COLO668 (cell line): ENCODE measurements at regions not wholly inside any gene's neighbourhood (a gene's known extent, or its start where the extent isn't known, plus 50 kb on each side); places are given as distances from the start of the nearest gene placed in this dataset.

Experiments
- DNase-seq: peaks from one replicate; lab custom pipeline; 2025; ENCODE audit not compliant: unreplicated experiment; lab: John Stamatoyannopoulos, UW

- no peak for DNase-seq
These were observed 676.0 kb upstream of the SALL3 start for GRCh38 chr18:78303519-78304191.

DNA sequence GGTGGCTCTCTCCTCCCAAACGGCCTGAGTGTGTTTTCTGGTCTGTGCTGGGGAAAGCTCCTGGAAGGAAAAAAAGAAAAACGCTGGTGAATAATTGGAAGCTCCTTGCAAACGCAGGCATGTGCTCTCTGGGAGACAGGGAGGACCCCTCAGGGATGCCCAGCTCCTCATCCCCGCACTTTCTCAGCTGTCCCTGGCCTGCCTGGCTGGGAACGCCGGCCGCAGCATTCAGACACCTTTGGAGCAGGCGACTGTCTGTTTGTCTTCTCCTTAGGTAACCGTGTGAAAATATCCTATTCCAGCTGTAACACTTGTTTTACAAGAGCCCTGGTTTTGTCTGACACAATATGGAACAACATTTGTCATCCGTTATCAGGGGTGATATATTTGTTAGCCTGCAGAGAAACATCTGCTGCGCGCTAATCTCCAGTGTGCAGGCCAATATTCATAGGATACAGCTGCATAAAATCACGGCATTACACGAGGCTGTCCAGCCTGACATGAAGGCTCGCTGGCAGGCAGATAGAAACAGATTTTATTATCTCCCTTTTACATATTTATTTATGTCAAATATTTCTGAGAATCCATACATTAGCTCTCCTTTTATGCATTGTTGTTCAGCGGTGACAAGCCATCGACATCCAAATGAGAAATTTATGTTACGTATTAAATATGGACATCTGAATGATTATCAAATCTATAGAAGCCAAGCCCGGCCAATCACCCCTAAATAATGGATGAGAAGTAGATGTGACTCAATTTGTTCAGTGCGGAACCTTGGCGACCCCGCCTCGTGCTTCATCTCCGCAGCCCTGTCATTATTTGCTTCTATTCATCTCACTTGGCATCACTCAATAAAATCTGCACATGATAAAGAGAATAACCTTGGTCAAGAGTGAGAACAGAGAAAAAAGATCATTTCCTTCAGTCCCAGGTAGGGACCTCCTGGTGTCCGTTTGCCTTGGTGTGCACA, 675.1 kb upstream of the SALL3 start:
- DNase-seq = no peak

DNA sequence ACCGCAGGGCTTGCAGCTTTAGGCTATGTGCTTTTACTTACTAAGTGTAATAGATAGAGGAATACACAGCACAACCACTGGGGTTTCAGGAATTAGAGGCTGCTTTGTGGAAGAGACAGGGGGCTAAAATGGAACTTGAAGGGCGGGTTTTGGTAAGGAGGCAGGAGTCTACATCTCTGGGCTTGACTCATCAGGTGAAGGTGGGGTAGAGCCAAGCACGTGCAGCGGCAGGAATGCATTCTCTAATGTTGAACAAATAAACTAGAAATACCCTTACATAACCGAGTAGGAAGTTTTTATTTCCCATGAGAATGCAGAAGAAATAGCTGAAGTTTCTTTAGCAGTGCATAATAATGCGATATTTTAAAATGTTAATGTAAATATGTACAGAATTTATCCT, 673.8 kb upstream of the SALL3 start:
- DNase-seq = no peak

DNA sequence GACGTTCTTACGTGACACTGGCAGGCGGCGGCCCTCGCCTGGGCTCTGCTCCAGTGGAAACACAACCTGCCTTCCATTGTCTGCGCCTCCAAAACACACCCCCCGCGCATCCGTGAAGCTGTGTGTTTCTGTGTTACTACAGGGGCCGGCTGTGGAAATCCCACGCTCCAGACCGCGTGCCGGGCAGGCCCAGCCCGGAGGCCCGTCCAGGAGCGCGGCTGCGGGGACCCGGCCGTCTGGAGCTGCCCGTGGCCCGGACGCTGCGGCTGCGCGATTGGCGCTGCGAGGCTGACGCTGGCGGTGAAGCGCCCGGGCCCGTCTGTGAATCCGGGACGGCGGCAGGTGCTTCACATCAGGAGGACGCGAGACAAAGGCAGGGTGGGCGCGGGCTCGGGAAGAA, 670.3 kb upstream of the SALL3 start:
- DNase-seq = peak; percentile 21

DNA sequence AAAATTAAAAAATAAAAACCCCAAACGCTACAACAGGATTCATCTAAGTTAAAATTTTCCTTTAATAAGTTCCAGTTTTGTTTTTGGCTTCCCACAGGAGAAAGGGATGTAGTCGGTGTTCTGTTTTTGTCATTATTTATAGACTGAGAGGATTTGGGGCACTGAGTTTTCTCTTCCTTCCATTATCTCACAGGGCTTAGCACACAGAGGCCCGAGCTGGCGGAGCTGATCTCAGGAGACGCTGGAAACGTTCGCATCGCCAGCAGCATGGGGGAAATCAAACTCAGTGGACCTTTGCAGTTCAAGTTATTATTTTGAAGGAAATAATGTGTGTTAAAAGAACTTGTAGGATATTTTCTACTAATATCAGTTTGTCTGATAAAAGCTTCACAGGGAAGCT, 669.7 kb upstream of the SALL3 start:
- DNase-seq = no peak

DNA sequence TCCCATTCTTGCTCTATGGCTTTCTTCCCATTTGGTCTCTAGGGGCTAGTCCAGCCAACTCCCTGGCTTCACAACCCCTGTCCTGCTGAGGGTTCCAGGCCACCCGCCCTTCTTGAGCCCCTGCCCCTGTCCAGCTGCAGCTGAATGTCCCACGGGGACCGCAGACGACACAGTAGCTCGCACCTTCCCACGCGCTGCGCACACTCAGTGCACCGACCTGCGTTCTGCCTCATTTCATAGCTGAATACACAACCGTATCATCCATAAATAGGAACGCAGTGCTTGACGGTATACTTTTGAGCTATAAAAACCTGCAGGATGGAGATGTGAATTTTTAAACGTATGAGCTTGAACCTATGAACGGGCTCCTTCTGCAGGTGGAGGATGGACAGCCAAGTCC, 660.4 kb upstream of the SALL3 start:
- no peak for DNase-seq

DNA sequence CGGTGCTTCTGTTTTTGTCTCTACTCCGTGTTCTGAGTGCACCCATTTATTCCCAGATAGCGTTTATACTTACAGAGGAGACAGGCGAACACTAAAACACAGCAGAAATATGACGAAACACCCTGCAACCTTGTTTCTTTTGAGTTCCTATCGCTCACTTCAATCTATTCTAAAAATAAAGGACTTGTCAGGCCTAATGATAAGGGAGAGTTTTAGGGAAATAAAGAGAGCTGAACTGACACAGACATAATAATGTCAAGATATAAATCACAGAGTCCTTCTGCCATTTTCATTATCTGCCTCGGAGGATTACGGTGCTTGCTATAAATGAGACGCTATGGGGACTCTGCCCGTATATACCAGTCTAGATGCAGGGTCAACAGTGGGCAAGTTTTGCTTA, 659.7 kb upstream of the SALL3 start:
- DNase-seq = no peak

DNA sequence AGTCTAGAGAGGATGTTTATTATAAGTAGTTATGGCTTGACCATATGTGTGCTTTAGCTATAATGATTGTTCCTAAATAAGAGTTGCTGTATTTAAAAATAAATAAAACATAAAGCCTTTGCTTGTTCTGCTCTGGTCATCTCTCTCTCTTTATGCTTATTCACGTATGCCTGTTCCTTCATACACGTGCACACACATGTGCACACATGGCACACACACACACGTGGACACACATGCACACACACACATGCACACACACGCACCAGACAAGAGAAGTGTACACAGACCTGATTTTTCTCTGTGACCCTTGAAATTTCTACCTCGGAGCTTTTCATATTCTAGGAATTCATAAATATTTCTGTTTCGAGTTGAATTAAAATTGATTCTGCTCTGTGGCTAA, 658.2 kb upstream of the SALL3 start:
- no peak for DNase-seq

DNA sequence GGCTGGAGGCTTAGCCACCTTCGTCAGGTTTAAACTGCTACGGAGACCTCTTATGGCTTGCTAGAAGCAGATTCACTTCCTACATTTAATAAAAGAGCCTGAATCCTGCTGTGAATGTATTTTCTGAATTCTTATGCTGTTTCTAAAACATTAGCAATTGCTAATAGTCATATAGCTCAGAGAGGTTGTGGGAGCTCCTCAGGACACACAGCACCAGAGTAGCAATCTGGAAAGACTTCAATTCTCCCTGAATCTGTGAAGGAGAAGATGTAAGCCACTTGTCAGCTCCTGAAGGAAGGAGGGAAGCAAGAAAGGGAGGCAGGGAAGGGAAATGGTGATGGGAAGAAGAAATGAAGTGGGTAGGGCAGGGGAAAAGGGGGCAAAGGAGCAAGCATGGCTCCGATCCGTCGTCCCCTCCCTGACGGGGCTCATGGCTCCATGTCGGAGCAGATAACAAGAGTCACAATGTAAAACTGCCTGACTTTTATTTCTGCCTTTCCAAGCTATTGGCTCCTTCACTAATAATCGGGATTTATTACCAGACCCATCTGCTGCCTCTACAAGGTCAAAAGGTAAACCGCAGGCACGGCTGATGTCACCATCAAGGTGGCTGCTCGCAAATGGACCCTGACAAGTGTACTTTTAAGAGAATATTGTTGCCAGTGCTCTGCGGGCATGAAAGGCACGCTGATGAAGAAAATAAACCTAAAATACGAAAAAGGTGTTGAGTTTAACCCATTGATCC, 656.0 kb upstream of the SALL3 start:
- no peak for DNase-seq

DNA sequence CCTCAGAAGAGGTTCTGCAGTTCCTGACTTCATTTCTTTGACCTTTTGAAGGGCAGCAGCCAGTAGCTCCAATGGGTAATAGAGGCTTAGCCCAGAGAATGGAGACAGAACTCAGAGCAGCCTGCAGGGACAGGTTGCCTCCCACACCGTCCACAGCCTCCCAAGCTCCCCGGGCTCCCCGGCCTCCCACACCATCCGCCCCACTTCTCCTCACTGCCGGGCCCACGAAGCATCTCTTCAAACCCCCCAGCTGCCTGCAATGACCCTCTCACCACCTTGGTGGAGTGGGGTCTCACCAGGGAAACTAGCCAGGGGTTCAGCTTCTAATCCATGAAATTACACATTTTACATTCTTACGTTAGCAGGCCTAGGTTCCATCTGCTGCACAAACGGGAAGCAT, 652.0 kb upstream of the SALL3 start:
- DNase-seq = no peak

GRCh38 chr18:78330766-78331165, 648.9 kb upstream of the SALL3 start:
- DNase-seq = no peak

DNA sequence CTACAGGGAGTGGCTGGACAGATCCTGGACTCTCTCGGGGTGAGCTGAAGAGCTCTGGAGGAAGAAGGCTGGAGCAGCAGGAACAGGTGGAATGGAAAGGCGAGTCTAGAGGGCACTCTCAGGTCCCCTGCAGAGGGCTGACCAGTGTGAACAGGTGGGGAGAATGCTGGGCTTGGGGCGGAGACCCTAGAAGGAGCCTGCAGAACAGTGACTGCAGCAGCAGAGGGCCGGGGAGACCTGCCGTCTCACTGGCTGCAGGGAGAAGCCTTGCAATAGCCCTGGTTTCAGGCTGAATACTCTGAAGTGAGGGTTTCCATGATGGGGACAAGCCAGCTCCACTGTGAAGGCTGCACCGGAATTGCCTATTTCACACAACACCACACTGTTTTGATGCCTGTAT, 626.7 kb upstream of the SALL3 start:
- no peak for DNase-seq

GRCh38 chr18:78362198-78362597, 617.4 kb upstream of the SALL3 start:
- no peak for DNase-seq

GRCh38 chr18:78363556-78364387, 615.8 kb upstream of the SALL3 start:
- no peak for DNase-seq

DNA sequence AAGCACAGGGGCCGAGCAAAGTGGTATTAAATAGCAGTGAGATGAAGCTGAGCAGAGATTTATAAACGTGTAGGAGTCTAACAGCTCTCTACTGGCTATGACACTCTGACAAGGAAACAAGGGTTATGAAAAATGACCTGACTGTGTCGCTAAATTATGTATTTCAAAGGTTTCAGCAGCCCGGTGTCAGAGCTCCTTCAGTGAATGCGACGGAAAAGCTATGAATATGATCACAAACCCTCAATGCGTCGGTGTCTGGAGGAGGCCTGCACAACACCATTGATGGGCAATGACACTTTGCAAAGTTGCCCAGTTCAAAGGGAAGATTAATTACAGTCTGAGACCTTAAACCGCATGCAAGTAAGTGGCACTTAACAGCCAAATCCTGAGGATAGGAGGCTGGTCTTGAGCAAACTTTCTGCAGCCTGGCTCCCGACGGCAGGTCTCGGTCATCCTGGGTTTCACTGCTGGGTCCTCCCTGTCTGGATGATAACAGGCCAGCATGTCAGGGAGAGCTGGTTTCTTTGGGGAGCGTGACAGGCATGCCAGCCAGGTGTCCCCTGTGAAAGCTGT, 615.1 kb upstream of the SALL3 start:
- no peak for DNase-seq

DNA sequence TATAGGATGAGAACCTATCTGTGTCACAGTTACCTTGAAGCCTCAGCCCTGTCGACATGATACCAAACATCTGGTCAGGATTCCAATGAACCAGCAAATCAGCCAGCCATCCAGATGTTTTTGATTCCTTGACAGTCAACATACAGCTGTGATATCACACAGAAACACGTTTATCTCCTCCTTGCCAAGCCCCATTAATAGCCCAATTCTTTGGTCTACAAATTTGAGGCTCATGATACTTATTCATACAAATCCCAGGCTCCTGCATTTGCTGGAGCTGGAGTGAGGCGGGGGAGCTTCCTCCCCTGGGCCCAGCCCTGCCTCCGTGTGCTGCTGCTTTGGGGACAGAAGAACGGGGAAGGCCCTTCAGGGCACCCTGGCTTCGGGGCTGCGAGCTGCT, 611.6 kb upstream of the SALL3 start:
- no peak for DNase-seq

GRCh38 chr18:78368726-78369125, 610.9 kb upstream of the SALL3 start:
- DNase-seq = no peak

DNA sequence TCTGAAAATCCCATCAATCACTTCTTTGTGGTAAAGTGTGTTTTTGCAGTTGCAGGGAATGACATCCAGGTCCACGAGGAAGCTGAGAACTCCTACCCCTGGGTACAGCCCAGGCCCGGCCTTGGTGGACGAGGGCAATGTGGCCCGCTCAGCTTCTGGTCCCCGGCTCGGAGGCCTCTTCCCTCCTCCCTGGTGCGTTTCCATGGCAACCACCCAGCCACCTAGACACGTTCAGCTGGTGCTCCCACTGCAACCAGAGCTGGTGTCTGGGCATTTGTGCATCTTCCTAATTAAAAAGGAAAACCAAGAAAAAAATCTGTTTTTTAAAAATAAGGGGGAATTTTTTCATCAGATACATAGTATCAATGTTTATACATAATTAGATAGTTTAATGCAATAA, 603.6 kb upstream of the SALL3 start:
- no peak for DNase-seq

DNA sequence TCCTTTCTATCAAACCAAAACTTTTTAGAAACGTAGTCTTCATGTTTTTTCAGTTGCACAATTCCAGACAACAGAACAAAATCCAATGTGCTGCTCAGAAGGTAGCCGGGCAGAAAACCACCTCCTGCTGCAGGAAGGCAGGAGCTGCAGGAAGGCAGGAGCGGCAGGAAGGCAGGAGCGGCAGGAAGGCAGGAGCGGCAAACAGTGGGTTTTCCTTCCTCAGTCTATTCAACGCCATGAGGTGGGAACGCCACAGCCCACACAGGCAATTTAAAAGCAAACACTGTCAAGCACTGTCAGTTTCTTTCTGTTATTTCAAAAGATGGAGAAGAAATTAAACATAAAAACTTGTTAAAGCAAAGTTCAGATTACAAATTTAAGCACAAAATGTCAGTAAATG, 601.2 kb upstream of the SALL3 start:
- no peak for DNase-seq

- DNase-seq = no peak
These were observed 600.6 kb upstream of the SALL3 start for GRCh38 chr18:78378983-78379382.
